ENCODE measurements at regions not wholly inside any gene's neighbourhood (a gene's known extent, or its start where the extent isn't known, plus 50 kb on each side); places are given as distances from the start of the nearest gene placed in this dataset.

- DNase-seq (ENCODE audit: low read depth in 2 of 2, low spot score in 1 of 2), result no peak
Observed at GRCh38 chr11:134488512-134488911, 76.5 kb upstream of the B3GAT1 start.

GRCh38 chr11:134487696-134488095, 75.7 kb upstream of the B3GAT1 start:
- no peak for DNase-seq (ENCODE audit: low read depth in 2 of 2, low spot score in 1 of 2)

GRCh38 chr11:134486704-134487103, 74.7 kb upstream of the B3GAT1 start:
- DNase-seq (ENCODE audit: low read depth in 2 of 2, low spot score in 1 of 2), result no peak

GRCh38 chr11:134486106-134486505, 74.1 kb upstream of the B3GAT1 start:
- no peak for DNase-seq (ENCODE audit: low read depth in 2 of 2, low spot score in 1 of 2)

- DNase-seq (ENCODE audit: low read depth in 2 of 2, low spot score in 1 of 2), result no peak
Observed at GRCh38 chr11:134485316-134485715, 73.3 kb upstream of the B3GAT1 start.

- no peak for DNase-seq (ENCODE audit: low read depth in 2 of 2, low spot score in 1 of 2)
Observed at GRCh38 chr11:134483857-134484256, 71.8 kb upstream of the B3GAT1 start.

GRCh38 chr11:134483291-134483690, 71.2 kb upstream of the B3GAT1 start:
- DNase-seq (ENCODE audit: low read depth in 2 of 2, low spot score in 1 of 2), result no peak

GRCh38 chr11:134482865-134483264, 70.8 kb upstream of the B3GAT1 start:
- no peak for DNase-seq (ENCODE audit: low read depth in 2 of 2, low spot score in 1 of 2)

GRCh38 chr11:134481933-134482527, 70.0 kb upstream of the B3GAT1 start:
- DNase-seq (ENCODE audit: low read depth in 2 of 2, low spot score in 1 of 2), result no peak

GRCh38 chr11:134481135-134481534, 69.1 kb upstream of the B3GAT1 start:
- DNase-seq (ENCODE audit: low read depth in 2 of 2, low spot score in 1 of 2), result no peak

GRCh38 chr11:134480136-134480712, 68.2 kb upstream of the B3GAT1 start:
- no peak for DNase-seq (ENCODE audit: low read depth in 2 of 2, low spot score in 1 of 2)

GRCh38 chr11:134479206-134480135, 67.4 kb upstream of the B3GAT1 start:
- no peak for DNase-seq (ENCODE audit: low read depth in 2 of 2, low spot score in 1 of 2)

- DNase-seq (ENCODE audit: low read depth in 2 of 2, low spot score in 1 of 2), result no peak
Observed at GRCh38 chr11:134478611-134479010, 66.6 kb upstream of the B3GAT1 start.

- no peak for DNase-seq (ENCODE audit: low read depth in 2 of 2, low spot score in 1 of 2)
Observed at GRCh38 chr11:134478176-134478575, 66.1 kb upstream of the B3GAT1 start.

GRCh38 chr11:134477486-134477885, 65.4 kb upstream of the B3GAT1 start:
- no peak for DNase-seq (ENCODE audit: low read depth in 2 of 2, low spot score in 1 of 2)

GRCh38 chr11:134476435-134477021, 64.5 kb upstream of the B3GAT1 start:
- DNase-seq (ENCODE audit: low read depth in 2 of 2, low spot score in 1 of 2), result no peak

- DNase-seq (ENCODE audit: low read depth in 2 of 2, low spot score in 1 of 2), result no peak
Observed at GRCh38 chr11:134475951-134476350, 63.9 kb upstream of the B3GAT1 start.

GRCh38 chr11:134474942-134475341, 62.9 kb upstream of the B3GAT1 start:
- no peak for DNase-seq (ENCODE audit: low read depth in 2 of 2, low spot score in 1 of 2)

GRCh38 chr11:134474070-134474860, 62.2 kb upstream of the B3GAT1 start:
- no peak for DNase-seq (ENCODE audit: low read depth in 2 of 2, low spot score in 1 of 2)

- no peak for DNase-seq (ENCODE audit: low read depth in 2 of 2, low spot score in 1 of 2)
Observed at GRCh38 chr11:134471716-134472455, 59.8 kb upstream of the B3GAT1 start.

Data from stimulated activated CD8-positive, alpha-beta memory T cell treated with anti-CD3 and anti-CD28 coated beads, Interleukin-4, amount 100 ng/mL, for 4 hours (primary cell).